HepG2 (cell line): ENCODE measurements at regions not wholly inside any gene's neighbourhood (a gene's known extent, or its start where the extent isn't known, plus 50 kb on each side); places are given as distances from the start of the nearest gene placed in this dataset.

Experiments
- CC2D1A ChIP-seq: sonication (generic); formaldehyde crosslinking; IDR thresholded peaks from 2 replicates; pipeline ENCODE4 v1.8.1; 2023; ENCODE audit warnings: mild to moderate bottlenecking, missing genetic modification reagents
- FIP1L1 ChIP-seq: fragments of 200-400 bp; formaldehyde crosslinking; IDR thresholded peaks from 2 replicates; pipeline ENCODE4 v1.6.1; 2018; ENCODE audit warnings: low read depth, mild to moderate bottlenecking, low read length, moderate library complexity, borderline replicate concordance; ENCODE audit not compliant: insufficient read depth
- NFAT5 ChIP-seq: sonication (generic); formaldehyde crosslinking; IDR thresholded peaks from 2 replicates; pipeline ENCODE4 v1.4.0; 2020; ENCODE audit warnings: missing genetic modification reagents
- TEAD2 ChIP-seq: sonication (generic); formaldehyde crosslinking; IDR thresholded peaks from 2 replicates; pipeline ENCODE4 v1.9.0; 2021; ENCODE audit warnings: missing genetic modification reagents
- ZNF407 ChIP-seq: sonication (generic); formaldehyde crosslinking; IDR thresholded peaks from one replicate; pipeline ENCODE4 v1.5.1; 2020; ENCODE audit warnings: mild to moderate bottlenecking, missing genetic modification reagents; ENCODE audit errors: not compliant biosample characterization
- ZNF564 ChIP-seq: sonication (generic); formaldehyde crosslinking; IDR thresholded peaks from 2 replicates; pipeline ENCODE4 v1.8.1; 2023; ENCODE audit warnings: mild to moderate bottlenecking, missing genetic modification reagents

GRCh38 chr20:50389808-50390684 is 120.1 kb upstream of the PTPN1 start (continued):
- TF ChIP-seq NFAT5 (CRISPR knock-in tag), result no peak; the same call in 1 of the 2 replicates
- TF ChIP-seq ZNF564 (CRISPR knock-in tag), result peak; percentile 65; the same call in 1 of the 2 replicates
- 0 out of 2 replicates have a peak, but pooled peaks have one; percentile 10 for TF ChIP-seq FIP1L1
- TF ChIP-seq CC2D1A (CRISPR knock-in tag), result no peak
- no peak for TF ChIP-seq ZNF407 (CRISPR knock-in tag)
- TF ChIP-seq TEAD2 (CRISPR knock-in tag), result peak; percentile 82; the same call in 1 of the 2 replicates
